ENCODE measurements at regions not wholly inside any gene's neighbourhood (a gene's known extent, or its start where the extent isn't known, plus 50 kb on each side); places are given as distances from the start of the nearest gene placed in this dataset.

GRCh38 chr1:232239522-232239921, 390.4 kb downstream of the SIPA1L2 start:
- Histone ChIP-seq H3K27ac (no peak overlapping the region), H3K4me1 (no peaks in the 10 kb centered on the region)
- TF ChIP-seq EP300 (IDR thresholded peaks at IDR 0.05) (no peak), POLR2A (IDR thresholded peaks at IDR 0.05) (no peak)

DNA sequence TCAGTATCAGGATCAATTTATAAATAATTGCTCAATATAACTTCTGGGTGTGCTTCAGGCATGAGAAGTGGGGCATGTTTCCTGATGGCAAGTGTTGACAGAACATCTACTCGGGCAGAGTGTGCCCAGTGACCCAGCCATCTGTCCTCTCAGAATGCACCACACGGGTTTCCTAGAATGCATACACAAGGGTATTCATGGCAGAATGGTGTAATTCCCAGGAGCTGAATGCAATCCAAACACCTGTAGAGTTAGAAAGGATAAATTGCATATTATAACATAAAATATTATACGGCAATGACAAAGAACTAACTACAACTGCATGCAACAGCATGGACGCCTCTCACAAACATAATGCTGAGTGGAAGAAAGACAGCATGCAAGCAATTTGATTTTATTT, 391.9 kb downstream of the SIPA1L2 start:
- no peak for TF ChIP-seq CTCF (IDR thresholded peaks at IDR 0.05)
- no peak for TF ChIP-seq EP300 (IDR thresholded peaks at IDR 0.05)
- no peak for TF ChIP-seq POLR2A (IDR thresholded peaks at IDR 0.05)
- H3K9me3 ChIP-seq = no peaks in the 10 kb centered on the region
- no peak overlapping the region for H3K4me3 ChIP-seq
- no peaks in the 10 kb centered on the region for H3K27me3 ChIP-seq
- H3K27ac ChIP-seq = no peak overlapping the region
- 92 to 98% methylated on average over 4 of the region's 4 CpGs for WGBS, 2 donors
- H3K4me1 ChIP-seq = no peaks in the 10 kb centered on the region
- H3K36me3 ChIP-seq = no peaks in the 10 kb centered on the region
- no peak for DNase-seq (ENCODE audit: low spot score in 2 of 2)

More at GRCh38 chr1:232239522-232239921, 390.4 kb downstream of the SIPA1L2 start:
- DNase-seq (ENCODE audit: low spot score in 2 of 2) = no peak
- WGBS, 2 donors = 35 to 37% methylated on average over 3 of the region's 3 CpGs
- Histone ChIP-seq H3K9me3 (no peaks in the 10 kb centered on the region), H3K36me3 (no peaks in the 10 kb centered on the region), H3K27me3 (no peaks in the 10 kb centered on the region), H3K4me3 (no peak overlapping the region)

- WGBS, 2 donors = 53 to 56% methylated on average over 3 of the region's 3 CpGs
- no peak for TF ChIP-seq POLR2A (IDR thresholded peaks at IDR 0.05)
- no peak for TF ChIP-seq CTCF (IDR thresholded peaks at IDR 0.05)
- TF ChIP-seq EP300 (IDR thresholded peaks at IDR 0.05) = no peak
- Histone ChIP-seq H3K27ac (no peak overlapping the region), H3K36me3 (no peaks in the 10 kb centered on the region), H3K4me1 (peaks cover 0 to 13% (median 0%) of the 10 kb centered on the region in 4 donors), H3K9me3 (no peaks in the 10 kb centered on the region), H3K27me3 (no peaks in the 10 kb centered on the region), H3K4me3 (no peak overlapping the region)
- DNase-seq (ENCODE audit: low spot score in 2 of 2) = no peak
Observed at GRCh38 chr1:232227306-232227705, 402.6 kb downstream of the SIPA1L2 start.

DNA sequence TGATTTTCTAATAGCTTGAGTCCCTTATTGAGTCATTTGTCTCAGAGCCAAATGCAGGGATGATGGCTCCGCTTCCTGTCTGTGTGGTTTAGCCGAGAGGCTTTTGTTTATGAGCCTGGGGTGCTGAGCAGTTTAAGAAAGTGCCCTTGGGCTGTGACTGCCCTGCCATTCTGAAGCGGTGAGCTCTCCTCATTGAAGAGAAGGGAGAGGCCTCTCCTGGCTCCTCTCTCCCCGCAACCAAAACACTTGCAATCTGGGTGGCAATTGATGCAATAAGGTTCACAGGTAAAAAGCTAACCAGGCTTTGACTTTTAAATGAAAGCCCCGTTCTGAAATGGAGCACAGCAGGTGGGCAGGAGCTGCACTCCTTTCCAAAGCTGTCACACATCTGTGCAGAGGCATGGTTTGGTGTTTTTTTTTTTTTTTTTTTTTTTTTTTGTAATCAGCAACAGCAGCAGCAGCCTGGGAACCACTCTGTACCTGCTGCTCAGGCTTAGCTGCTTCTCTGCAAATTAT, 403.7 kb downstream of the SIPA1L2 start:
- Histone ChIP-seq H3K27ac (no peak overlapping the region), H3K36me3 (no peaks in the 10 kb centered on the region), H3K27me3 (no peaks in the 10 kb centered on the region), H3K4me3 (no peak overlapping the region), H3K4me1 (peaks cover 0 to 13% (median 0%) of the 10 kb centered on the region in 4 donors), H3K9me3 (no peaks in the 10 kb centered on the region)
- WGBS, 2 donors = 49 to 62% methylated on average over 5 of the region's 5 CpGs
- TF ChIP-seq CTCF (IDR thresholded peaks at IDR 0.05) (no peak), EP300 (IDR thresholded peaks at IDR 0.05) (no peak), POLR2A (IDR thresholded peaks at IDR 0.05) (no peak)
- no peak for DNase-seq (ENCODE audit: low spot score in 2 of 2)

GRCh38 chr1:232225336-232226131, 404.4 kb downstream of the SIPA1L2 start:
- peaks cover 0 to 13% (median 0%) of the 10 kb centered on the region in 4 donors for H3K4me1 ChIP-seq
- no peak overlapping the region for H3K27ac ChIP-seq
- TF ChIP-seq POLR2A (IDR thresholded peaks at IDR 0.05) (no peak), CTCF (IDR thresholded peaks at IDR 0.05) (no peak), EP300 (IDR thresholded peaks at IDR 0.05) (no peak)
- no peak overlapping the region for H3K4me3 ChIP-seq
- DNase-seq (ENCODE audit: low spot score in 2 of 2) = no peak
- WGBS, 2 donors = 76% methylated on average over 13 of the region's 13 CpGs
- H3K9me3 ChIP-seq = no peaks in the 10 kb centered on the region
- no peaks in the 10 kb centered on the region for H3K27me3 ChIP-seq
- no peaks in the 10 kb centered on the region for H3K36me3 ChIP-seq
